ENCODE measurements at regions not wholly inside any gene's neighbourhood (a gene's known extent, or its start where the extent isn't known, plus 50 kb on each side); places are given as distances from the start of the nearest gene placed in this dataset.

- peaks cover 9% of the 10 kb centered on the region for H3K9me3 Mint-ChIP-seq (ENCODE audit: low read depth)
- H3K36me3 Mint-ChIP-seq (ENCODE audit: low read depth) = no peaks in the 10 kb centered on the region
- no peak for TF ChIP-seq CTCF (IDR thresholded peaks at IDR 0.05)
- H3K4me1 Mint-ChIP-seq (ENCODE audit: low read depth) = peaks cover 9% of the 10 kb centered on the region
- no peaks in the 10 kb centered on the region for H3K27me3 Mint-ChIP-seq (ENCODE audit: low read depth)
- H3K4me3 Mint-ChIP-seq (ENCODE audit: unreplicated experiment) = no peak overlapping the region
- DNase-seq (ENCODE audit: low spot score) = no peak
- H3K27ac Mint-ChIP-seq (ENCODE audit: unreplicated experiment) = no peak overlapping the region
Observed at GRCh38 chr10:44647473-44647872, 262.6 kb upstream of the CXCL12 start.

- H3K9me3 Mint-ChIP-seq (ENCODE audit: low read depth) = peaks cover 9% of the 10 kb centered on the region
- DNase-seq (ENCODE audit: low spot score) = no peak
Observed at GRCh38 chr10:44647877-44648542, 263.1 kb upstream of the CXCL12 start.

GRCh38 chr10:44650691-44651661, 260.2 kb upstream of the TMEM72 start:
- no peak overlapping the region for H3K4me3 Mint-ChIP-seq (ENCODE audit: unreplicated experiment)
- DNase-seq (ENCODE audit: low spot score) = no peak
- no peak overlapping the region for H3K27ac Mint-ChIP-seq (ENCODE audit: unreplicated experiment)
- no peaks in the 10 kb centered on the region for H3K9me3 Mint-ChIP-seq (ENCODE audit: low read depth)
- H3K36me3 Mint-ChIP-seq (ENCODE audit: low read depth) = no peaks in the 10 kb centered on the region
- no peak for TF ChIP-seq CTCF (IDR thresholded peaks at IDR 0.05)
- H3K27me3 Mint-ChIP-seq (ENCODE audit: low read depth) = no peaks in the 10 kb centered on the region
- H3K4me1 Mint-ChIP-seq (ENCODE audit: low read depth) = peaks cover 14% of the 10 kb centered on the region

More at GRCh38 chr10:44647877-44648542, 263.1 kb upstream of the CXCL12 start:
- TF ChIP-seq CTCF (IDR thresholded peaks at IDR 0.05) = no peak
- no peak overlapping the region for H3K27ac Mint-ChIP-seq (ENCODE audit: unreplicated experiment)
- H3K27me3 Mint-ChIP-seq (ENCODE audit: low read depth) = no peaks in the 10 kb centered on the region
- no peak overlapping the region for H3K4me3 Mint-ChIP-seq (ENCODE audit: unreplicated experiment)
- H3K36me3 Mint-ChIP-seq (ENCODE audit: low read depth) = no peaks in the 10 kb centered on the region
- H3K4me1 Mint-ChIP-seq (ENCODE audit: low read depth) = peaks cover 9% of the 10 kb centered on the region

GRCh38 chr10:44651834-44652233, 259.3 kb upstream of the TMEM72 start:
- peaks cover 14% of the 10 kb centered on the region for H3K4me1 Mint-ChIP-seq (ENCODE audit: low read depth)
- TF ChIP-seq CTCF (IDR thresholded peaks at IDR 0.05) = no peak
- H3K36me3 Mint-ChIP-seq (ENCODE audit: low read depth) = no peaks in the 10 kb centered on the region
- no peak for DNase-seq (ENCODE audit: low spot score)
- H3K27ac Mint-ChIP-seq (ENCODE audit: unreplicated experiment) = no peak overlapping the region
- H3K27me3 Mint-ChIP-seq (ENCODE audit: low read depth) = no peaks in the 10 kb centered on the region
- H3K9me3 Mint-ChIP-seq (ENCODE audit: low read depth) = no peaks in the 10 kb centered on the region
- H3K4me3 Mint-ChIP-seq (ENCODE audit: unreplicated experiment) = no peak overlapping the region

GRCh38 chr10:44659320-44659719, 251.8 kb upstream of the TMEM72 start:
- Mint-ChIP-seq H3K27me3 (ENCODE audit: low read depth) (peaks cover 6% of the 10 kb centered on the region), H3K4me1 (ENCODE audit: low read depth) (peaks cover 17% of the 10 kb centered on the region), H3K36me3 (ENCODE audit: low read depth) (no peaks in the 10 kb centered on the region), H3K9me3 (ENCODE audit: low read depth) (no peaks in the 10 kb centered on the region), H3K4me3 (ENCODE audit: unreplicated experiment) (no peak overlapping the region), H3K27ac (ENCODE audit: unreplicated experiment) (no peak overlapping the region)
- TF ChIP-seq CTCF (IDR thresholded peaks at IDR 0.05) = no peak
- no peak for DNase-seq (ENCODE audit: low spot score)

Measured in chondrocyte (in vitro differentiated cells).